ENCODE measurements at regions not wholly inside any gene's neighbourhood (a gene's known extent, or its start where the extent isn't known, plus 50 kb on each side); places are given as distances from the start of the nearest gene placed in this dataset.

DNA sequence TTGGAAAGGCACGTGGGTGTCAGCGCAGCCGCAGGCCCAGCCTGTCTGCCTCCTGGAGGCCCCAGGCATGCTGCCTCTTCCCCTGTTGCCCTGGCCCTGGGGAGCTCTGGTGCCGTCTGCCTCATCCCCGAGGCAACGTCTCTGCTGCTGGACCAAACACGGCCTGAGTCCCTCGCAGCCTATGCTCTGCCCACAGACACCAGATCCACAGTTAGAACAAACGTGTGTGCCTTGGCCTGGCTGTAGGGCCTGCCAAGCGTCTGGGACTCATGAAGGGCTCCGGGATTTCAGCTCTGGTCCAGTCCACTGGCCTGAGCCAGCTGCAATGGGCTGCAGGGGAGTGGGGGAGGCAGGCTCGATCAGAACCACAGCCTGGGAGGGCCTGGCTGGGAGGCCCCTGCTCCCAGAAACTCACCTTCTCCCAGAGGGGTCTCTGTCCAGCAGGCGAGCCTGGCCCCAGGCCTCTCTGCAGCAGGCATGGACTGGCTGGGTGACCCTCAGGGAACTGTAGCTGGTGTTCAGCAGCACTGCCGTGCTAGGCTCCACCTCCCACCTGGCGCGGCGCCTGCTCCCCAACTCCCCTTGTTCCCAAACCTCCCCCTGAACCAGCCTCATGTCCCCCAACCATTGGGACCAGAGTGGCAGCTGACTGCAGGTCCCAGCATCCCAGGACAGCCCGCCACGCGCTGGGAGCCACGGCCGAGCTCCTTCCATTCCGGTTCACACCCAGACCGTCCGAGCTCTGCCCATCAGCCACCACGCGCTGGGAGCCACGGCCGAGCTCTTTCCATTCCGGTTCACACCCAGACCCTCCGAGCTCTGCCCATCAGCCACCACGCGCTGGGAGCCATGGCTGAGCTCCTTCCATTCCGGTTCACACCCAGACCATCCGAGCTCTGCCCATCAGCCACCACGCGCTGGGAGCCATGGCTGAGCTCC lies 197.0 kb downstream of the DLL1 start:
- DNase-seq = no peak

- DNase-seq = no peak
These were observed 197.6 kb downstream of the DLL1 start for GRCh38 chr6:170093276-170093657.

GRCh38 chr6:170092826-170093225 lies 198.1 kb downstream of the DLL1 start:
- no peak for DNase-seq

- DNase-seq = no peak
These were observed 199.0 kb downstream of the DLL1 start for GRCh38 chr6:170091639-170092579.

DNA sequence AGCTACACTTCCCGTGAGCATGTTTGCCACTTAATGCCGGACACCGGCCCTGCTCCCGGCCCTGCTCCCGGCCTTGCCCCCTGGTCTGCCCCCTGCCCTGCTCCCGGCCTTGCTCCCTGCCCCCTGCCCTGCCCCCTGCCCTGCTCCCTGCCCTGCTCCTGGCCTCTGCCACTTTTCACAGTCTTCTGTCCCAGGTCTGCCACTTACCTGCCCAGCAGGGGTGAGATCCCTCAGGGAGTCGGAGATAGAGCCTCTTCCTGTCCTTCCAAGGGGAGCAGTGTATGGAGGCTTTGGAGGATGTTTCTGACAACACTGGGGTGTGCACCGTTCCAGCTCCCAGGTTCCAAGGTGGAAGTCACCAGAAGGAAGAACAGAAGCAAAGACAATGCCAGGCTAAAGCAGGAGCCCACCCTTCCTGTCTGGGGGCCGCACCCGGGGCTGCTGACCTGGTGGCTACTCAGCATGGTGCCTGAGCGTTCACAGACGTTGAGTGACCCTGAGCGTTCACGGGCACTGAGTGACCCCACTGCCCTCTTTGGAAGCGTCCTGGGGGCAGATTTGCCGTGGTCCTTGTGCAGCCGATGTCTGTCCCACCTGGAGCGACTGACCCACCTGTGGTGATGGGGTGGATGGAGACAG lies 199.8 kb downstream of the DLL1 start:
- DNase-seq = no peak

DNA sequence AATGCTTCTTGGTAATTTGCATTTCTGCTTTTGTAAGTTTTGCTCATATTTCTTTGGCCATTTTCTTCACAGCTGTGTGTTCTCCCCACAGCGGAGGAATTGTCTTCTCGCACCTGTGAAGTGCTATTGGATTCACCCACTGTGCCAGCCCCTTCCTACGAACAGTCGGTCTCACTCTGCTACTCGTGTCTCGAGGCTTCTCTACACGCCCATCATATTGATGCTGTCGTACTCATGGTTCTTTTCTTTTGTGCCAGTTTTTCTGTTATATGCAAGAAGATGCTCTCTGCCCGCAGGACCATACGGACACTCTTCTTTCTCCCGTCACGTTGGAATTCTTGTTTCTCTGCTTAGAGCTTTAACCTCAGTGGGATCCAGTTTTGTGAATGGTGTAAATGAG lies 200.3 kb downstream of the DLL1 start:
- DNase-seq = no peak

DNA sequence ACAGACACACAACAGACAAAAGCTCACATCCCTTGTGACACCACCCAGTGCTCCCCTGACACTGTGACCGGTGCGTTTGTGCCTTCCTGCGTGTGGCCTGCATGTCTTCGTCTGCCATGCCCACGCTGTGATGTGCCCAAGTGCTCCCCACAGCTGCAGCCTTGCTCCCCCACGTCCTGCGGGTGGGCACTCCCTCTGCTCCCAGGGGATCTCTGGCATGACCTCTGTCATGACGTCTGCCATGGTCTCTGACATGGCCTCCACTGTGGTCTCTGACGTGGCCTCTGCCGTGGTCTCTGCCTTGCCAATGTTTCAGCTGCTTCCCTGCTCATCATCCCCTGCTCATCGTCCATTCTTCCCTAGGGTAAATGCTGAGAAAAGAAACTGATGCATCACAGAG lies 200.9 kb downstream of the DLL1 start:
- no peak for DNase-seq

GRCh38 chr6:170088582-170088955 lies 202.3 kb downstream of the DLL1 start:
- DNase-seq = no peak

DNA sequence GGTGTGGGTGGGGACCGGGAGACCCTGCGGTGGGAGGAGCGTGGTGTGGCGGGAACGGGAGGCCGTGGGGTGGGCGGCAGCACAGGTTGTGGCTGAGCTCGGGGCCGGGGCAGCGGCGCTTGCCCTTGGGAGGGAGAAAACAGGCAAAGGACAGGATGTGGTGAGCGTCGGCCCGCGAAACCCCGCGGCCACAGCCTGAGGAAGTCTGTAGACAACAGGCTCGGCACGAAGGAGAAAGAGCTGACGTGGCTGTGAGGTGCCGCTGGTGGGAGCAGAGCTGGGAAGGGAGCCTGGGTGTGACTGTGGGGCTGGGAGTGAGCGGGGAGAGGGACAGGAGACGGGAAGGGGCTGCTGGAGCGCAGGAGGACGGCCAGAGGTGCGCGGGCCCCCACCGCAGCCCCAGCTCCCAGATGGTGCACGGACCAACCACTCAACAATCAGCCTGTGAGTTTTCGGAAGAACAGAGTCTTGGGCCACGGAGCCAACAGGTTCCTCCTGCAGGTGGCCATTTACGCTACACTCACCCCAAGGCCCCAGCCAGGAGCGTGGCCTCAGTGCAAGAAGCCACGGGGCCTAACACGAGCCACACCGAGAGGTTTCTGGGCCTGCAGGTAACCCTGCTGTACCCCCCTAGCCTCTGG lies 202.8 kb downstream of the DLL1 start:
- DNase-seq = peak in 1 of 4 experiments; percentile 29

- DNase-seq = peak in 1 of 4 experiments; percentile 46
These were observed 203.5 kb downstream of the DLL1 start for GRCh38 chr6:170087421-170087780.

- DNase-seq = peak in 2 of 4 experiments; percentile 24 to 41
These were observed 204.0 kb downstream of the DLL1 start for GRCh38 chr6:170086639-170087420.

DNA sequence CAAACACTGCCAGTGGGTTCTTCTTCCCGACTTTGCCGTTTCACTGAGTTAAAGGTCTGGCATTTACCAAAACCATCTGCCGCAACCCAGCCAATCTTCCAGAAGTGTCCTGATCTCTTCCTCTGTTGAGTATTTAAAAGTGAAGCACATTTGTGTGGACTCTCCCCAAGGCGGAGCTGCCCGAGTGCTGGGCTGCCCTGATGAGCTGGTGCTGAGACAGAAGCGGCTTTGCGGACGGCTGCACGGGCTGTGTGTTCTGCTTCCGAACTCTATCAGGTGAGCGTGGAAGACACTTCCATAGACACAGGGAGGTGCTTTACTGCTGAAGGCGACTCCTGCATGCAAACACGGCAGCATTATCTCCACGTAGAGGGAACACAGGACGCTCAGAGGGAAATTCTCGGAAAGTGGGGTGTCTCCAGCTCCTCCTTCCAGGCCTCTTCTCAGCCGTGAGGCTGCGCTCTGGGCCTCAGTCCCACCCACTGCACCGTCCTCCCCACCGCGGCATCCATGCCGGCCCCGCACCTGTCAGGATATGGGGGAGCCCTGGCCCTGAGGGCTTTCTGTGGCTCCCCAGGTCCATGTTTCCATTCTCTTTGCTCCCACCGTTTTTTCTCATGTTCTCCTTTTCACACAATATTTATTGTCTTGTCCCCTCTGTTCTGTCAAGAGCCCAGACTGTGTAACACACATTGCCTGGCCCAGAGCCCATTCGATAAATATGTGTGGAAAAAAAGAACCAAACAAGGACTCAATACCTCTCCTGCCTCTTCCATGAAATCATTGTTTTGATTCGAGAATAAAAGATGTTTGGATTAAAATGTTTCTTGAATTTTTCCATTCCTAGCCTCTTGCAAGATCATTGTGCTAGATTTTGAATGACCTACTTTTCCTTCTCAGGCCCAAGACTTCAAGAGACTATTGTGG lies 205.1 kb downstream of the DLL1 start:
- no peak for DNase-seq

DNA sequence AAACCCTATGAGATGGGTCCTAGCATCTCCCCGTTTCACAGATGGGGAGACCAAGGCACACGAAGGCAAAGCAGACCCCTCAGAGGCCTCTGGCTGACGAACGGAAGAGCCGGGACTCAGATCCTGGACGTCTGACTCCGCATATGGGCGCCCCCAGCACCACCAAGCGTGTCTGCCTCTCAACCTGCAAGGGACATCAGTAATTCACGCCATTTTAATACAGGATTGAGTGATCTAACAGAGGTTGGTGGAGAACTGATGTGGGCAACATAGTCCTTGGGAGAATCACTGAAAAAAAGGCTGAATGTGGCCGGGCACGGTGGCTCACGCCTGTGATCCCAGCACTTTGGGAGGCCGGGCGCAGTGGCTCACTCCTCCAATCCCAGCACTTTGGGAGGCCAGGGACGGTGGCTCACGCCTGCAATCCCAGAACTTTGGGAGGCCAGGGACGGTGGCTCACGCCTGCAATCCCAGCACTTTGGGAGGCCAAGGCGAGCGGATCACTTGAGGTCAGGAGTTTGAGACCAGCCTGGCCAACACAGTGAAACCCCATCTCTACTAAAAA lies 206.6 kb downstream of the DLL1 start:
- no peak for DNase-seq

DNA sequence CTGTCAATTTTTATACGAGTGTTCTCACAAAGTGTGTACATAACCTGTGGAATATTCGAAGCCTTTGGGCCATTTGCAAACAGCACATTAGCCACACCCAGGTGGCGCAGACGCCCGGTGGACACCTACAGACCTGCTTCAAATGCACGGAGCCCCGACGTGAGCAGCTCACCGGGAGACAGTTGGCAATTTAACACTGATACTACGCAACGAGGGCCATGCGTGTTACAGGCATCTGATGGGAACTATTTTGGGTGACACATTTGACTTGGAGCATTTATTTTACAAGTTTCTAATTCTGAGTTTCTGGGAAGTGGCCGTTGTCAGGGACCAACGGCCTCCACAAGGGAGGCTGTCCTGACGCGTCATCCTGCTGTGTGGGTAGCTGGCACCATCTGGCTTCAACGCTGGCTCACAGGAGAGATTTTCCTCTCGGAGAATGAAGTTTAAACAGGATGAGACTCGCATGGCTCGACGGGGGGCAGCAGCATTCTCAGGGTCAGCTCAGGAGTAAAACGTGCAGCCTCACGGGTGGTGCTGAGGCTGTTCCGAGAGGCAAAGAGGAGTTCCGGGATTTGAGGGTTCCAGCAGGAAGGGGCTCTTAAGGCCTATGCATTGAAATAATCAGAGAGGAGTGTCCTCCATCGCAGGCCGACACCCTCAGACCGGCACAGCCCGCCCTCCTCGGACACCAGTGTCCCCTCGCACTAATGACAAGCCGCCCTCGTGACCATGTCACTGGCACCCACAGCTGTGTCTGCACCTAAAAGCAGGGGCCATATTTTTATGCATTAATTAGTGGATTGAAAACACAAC lies 207.4 kb downstream of the DLL1 start:
- no peak for DNase-seq

- no peak for DNase-seq
These were observed 208.2 kb downstream of the DLL1 start for GRCh38 chr6:170082531-170083187.

DNA sequence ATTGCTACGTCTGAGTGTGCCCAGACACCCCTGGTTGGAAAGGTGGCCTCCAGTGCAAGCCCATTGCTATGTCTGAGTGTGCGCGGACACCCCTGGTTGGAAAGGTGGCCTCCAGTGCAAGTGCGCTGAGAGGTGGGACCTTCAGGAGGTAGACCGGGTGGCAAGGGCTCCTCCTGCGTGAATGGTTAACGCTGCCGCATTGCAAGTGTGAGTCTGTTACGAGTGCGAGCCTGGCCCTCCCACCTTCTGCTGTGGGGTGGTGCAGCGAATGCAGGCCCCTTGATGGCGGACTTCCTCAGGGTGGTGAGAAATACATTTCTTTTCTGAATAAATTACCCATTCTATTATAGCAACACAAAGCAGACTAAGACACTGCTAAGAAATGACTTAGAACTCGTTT lies 208.8 kb downstream of the DLL1 start:
- no peak for DNase-seq

DNA sequence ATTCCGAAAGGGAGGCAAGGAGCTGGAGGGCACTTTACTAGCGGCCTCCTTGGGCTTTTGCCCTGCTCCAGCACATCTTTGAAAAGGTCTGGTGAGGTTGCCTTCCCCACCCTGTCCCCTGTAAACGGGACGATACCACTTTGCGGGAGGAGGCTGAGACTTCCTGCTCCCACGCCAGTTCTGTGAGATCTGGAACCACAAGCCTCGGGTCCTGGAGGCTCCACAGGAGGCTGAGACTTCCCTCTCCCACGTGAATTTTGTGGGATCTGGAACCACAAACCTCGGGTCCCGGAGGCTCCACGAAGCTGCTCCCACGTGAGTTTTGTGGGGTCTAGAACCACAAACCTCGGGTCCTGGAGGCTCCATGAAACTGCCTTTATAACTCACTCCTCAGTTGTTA lies 209.3 kb downstream of the DLL1 start:
- no peak for DNase-seq

DNA sequence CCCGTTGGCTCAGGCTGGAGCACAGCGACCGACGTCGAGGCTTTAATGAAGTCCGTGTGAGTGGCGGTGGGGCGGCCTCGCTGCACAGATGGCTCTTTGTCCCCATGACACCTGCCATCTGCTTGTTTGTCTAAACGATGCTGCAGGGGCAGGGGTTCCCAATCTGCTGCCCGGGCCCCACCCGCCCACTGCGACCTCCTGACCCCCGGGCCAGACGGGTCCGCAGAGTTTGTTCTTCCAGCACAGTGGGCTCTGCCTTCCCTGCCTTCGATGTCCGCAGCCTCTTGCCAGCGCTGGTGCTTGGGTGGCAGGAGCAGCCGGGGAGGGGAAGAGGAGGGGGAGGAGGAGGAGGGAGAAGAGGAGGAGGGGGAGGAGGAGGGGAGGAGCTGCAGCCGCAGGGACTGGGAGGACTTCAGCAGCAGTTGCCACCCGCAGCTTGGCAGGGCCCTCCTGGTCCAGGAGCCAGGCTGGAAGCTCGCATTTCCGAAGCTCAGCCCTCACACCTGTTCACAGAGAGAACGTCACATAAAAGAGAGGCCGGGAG lies 210.0 kb downstream of the DLL1 start:
- DNase-seq = no peak
